Prostate gland (tissue), 2 donors: ENCODE measurements at regions not wholly inside any gene's neighbourhood (a gene's known extent, or its start where the extent isn't known, plus 50 kb on each side); places are given as distances from the start of the nearest gene placed in this dataset.

Experiments
- CTCF ChIP-seq, 4 experiments: fragments of 200-600 bp in 2 of 4; fragments of 450-650 bp in 2 of 4; sonication (generic) in 2 of 4; IDR thresholded peaks; 1 replicate in 3 of 4; 2 replicates in 1 of 4; pipeline ENCODE4 v1.5.1; 2016 to 2019; ENCODE audit warnings: antibody characterized with exemption in 4 of 4, mild to moderate bottlenecking in 2 of 4, moderate library complexity in 2 of 4
- POLR2A ChIP-seq: fragments of 450-650 bp; IDR thresholded peaks from one replicate; pipeline ENCODE4 v1.6.1; 2016; ENCODE audit warnings: antibody characterized with exemption, mild to moderate bottlenecking

GRCh38 chr16:26316683-26317464 is 625.1 kb downstream of the HS3ST4 start:
- TF ChIP-seq CTCF (IDR thresholded peaks at IDR 0.05) = no peak
- no peak for TF ChIP-seq POLR2A
